Gastroesophageal sphincter (tissue), 3 donors: ENCODE measurements at regions not wholly inside any gene's neighbourhood (a gene's known extent, or its start where the extent isn't known, plus 50 kb on each side); places are given as distances from the start of the nearest gene placed in this dataset.

Source experiments
- CTCF ChIP-seq, 4 experiments: fragments of 200-600 bp in 2 of 4; fragments of 450-650 bp in 2 of 4; sonication (generic) in 1 of 4; IDR thresholded peaks; one replicate each; pipeline ENCODE4 v1.5.1; 2017 to 2019; ENCODE audit warnings: antibody characterized with exemption in 4 of 4, mild to moderate bottlenecking in 2 of 4, moderate library complexity in 2 of 4
- POLR2AphosphoS5 ChIP-seq: sonication (generic); formaldehyde crosslinking; IDR thresholded peaks from one replicate; pipeline ENCODE4 v1.6.1; 2017; ENCODE audit warnings: antibody characterized with exemption

DNA sequence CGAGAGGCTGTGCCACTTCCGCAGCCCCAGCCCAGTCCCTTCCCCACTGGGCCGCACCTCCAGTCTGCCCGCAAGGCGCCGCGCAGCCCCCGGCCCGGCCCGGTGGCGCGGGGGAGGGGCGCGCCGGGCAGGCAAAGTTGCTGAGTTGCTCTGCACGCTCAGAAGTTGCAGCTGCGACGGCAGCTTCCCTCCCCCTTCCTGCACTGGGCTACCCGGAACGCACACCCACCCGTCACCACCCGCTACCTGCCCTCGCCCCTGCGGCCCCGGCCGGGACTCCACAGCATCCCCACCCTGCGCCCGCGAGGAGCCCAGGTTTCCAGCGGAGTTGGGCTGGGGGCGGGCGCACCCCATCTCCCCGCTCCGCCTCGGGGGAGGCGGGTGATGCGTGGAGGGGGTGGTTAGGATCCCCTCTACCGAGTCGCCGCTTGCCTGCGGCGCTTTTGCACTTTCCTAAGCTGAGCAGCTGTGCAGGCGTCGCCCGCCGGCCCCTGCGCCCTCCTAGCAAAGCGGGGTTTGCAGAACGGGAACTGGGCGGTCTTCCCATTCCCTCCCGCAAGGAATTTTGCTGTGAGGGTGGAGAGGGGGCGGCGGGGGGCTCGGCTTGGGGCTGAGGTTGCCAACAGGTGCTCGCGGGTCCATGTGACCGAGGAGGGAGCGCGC, 55.9 kb upstream of the RREB1 start:
- no peak for TF ChIP-seq POLR2AphosphoS5
- no peak for TF ChIP-seq CTCF (IDR thresholded peaks at IDR 0.05)
